Stimulated activated CD8-positive, alpha-beta memory T cell treated with anti-CD3 and anti-CD28 coated beads, Interleukin-4, amount 100 ng/mL, for 24 hours (primary cell): ENCODE measurements at regions not wholly inside any gene's neighbourhood (a gene's known extent, or its start where the extent isn't known, plus 50 kb on each side); places are given as distances from the start of the nearest gene placed in this dataset.
"Not testable (repeated sequence)": the region's sequence is repeated elsewhere in the genome, so short reads cannot be mapped to it uniquely, and the experiment has no call there.

Source experiments
- DNase-seq: peaks from one replicate; pipeline ENCODE4 v3.0.0-alpha.2; 2020; ENCODE audit warnings: low read depth

GRCh38 chr4:17236686-17237085 is 275.2 kb downstream of the QDPR start:
- no peak for DNase-seq

GRCh38 chr4:17234678-17235077 is 277.2 kb downstream of the QDPR start:
- no peak for DNase-seq

GRCh38 chr4:17232566-17233253 is 279.2 kb downstream of the QDPR start:
- DNase-seq = no peak

- DNase-seq = not testable (repeated sequence)
Measured at GRCh38 chr4:17231880-17232475, 279.9 kb downstream of the QDPR start.

GRCh38 chr4:17230727-17231126 is 281.2 kb downstream of the QDPR start:
- no peak for DNase-seq

GRCh38 chr4:17220816-17221215 is 291.1 kb downstream of the QDPR start:
- DNase-seq = no peak

- no peak for DNase-seq
Measured at GRCh38 chr4:17218786-17219185, 293.1 kb downstream of the QDPR start.

GRCh38 chr4:17206829-17207801 is 304.8 kb downstream of the QDPR start:
- DNase-seq = no peak

- no peak for DNase-seq
Measured at GRCh38 chr4:17204908-17205307, 306.5 kb upstream of the LDB2 start.

GRCh38 chr4:17203797-17204196 is 305.4 kb upstream of the LDB2 start:
- DNase-seq = no peak

GRCh38 chr4:17197070-17197469 is 298.6 kb upstream of the LDB2 start:
- DNase-seq = no peak

- DNase-seq = no peak
Measured at GRCh38 chr4:17195461-17196275, 297.2 kb upstream of the LDB2 start.

- no peak for DNase-seq
Measured at GRCh38 chr4:17194586-17194985, 296.1 kb upstream of the LDB2 start.

GRCh38 chr4:17189759-17190158 is 291.3 kb upstream of the LDB2 start:
- no peak for DNase-seq

- DNase-seq = no peak
Measured at GRCh38 chr4:17189401-17189720, 290.9 kb upstream of the LDB2 start.

GRCh38 chr4:17188547-17189400 is 290.3 kb upstream of the LDB2 start:
- no peak for DNase-seq

GRCh38 chr4:17188125-17188524 is 289.7 kb upstream of the LDB2 start:
- DNase-seq = no peak

- DNase-seq = no peak
Measured at GRCh38 chr4:17187003-17187402, 288.6 kb upstream of the LDB2 start.

- no peak for DNase-seq
Measured at GRCh38 chr4:17182888-17183287, 284.4 kb upstream of the LDB2 start.

GRCh38 chr4:17174751-17175150 is 276.3 kb upstream of the LDB2 start:
- DNase-seq = no peak

- no peak for DNase-seq
Measured at GRCh38 chr4:17173300-17173699, 274.9 kb upstream of the LDB2 start.
